Peyer's patch (tissue), 4 donors: ENCODE measurements at regions not wholly inside any gene's neighbourhood (a gene's known extent, or its start where the extent isn't known, plus 50 kb on each side); places are given as distances from the start of the nearest gene placed in this dataset.

Experiments
- DNase-seq, 3 donors: peaks; one replicate each; pipeline ENCODE4 v3.0.0-alpha.2; 2017 to 2019
- H3K27ac ChIP-seq, 4 donors: fragments of 200-600 bp; sonication (generic); one replicate each; pipeline ENCODE4 v1.5.1; 2016 to 2019
- H3K27me3 ChIP-seq, 2 donors: fragments of 200-600 bp; sonication (generic); one replicate each; pipeline ENCODE4 v1.5.1; 2019
- H3K36me3 ChIP-seq, 3 donors: fragments of 200-600 bp; sonication (generic); one replicate each; pipeline ENCODE4 v1.5.1; 2016 to 2019
- H3K4me1 ChIP-seq, 4 donors: fragments of 200-600 bp; sonication (generic); one replicate each; pipeline ENCODE4 v1.5.1; 2016 to 2019
- H3K4me3 ChIP-seq, 4 donors: fragments of 200-600 bp; sonication (generic); 1 replicate in 3 of 4; 2 replicates in 1 of 4; pipeline ENCODE4 v1.5.1; 2016 to 2019; ENCODE audit warnings: mild to moderate bottlenecking in 1 of 4
- H3K9me3 ChIP-seq, 4 donors: fragments of 200-600 bp; sonication (generic); one replicate each; pipeline ENCODE4 v1.5.1; 2016 to 2019; ENCODE audit warnings: mild to moderate bottlenecking in 1 of 4
- CTCF ChIP-seq, 6 experiments: fragments of 450-650 bp in 4 of 6; fragments of 200-600 bp in 2 of 6; sonication (generic) in 1 of 6; IDR thresholded peaks; one replicate each; pipeline ENCODE4 v1.5.1; 2017 to 2019; ENCODE audit warnings: antibody characterized with exemption in 6 of 6, mild to moderate bottlenecking in 3 of 6, moderate library complexity in 1 of 6
- POLR2A ChIP-seq, 2 donors: fragments of 450-650 bp; IDR thresholded peaks; one replicate each; pipeline ENCODE4 v1.5.1; 2017; ENCODE audit warnings: antibody characterized with exemption in 2 of 2, mild to moderate bottlenecking in 2 of 2, moderate library complexity in 2 of 2

GRCh38 chr5:143723159-143723558 is 88.8 kb upstream of the HMHB1 start:
- Histone ChIP-seq H3K27ac (no peak overlapping the region), H3K9me3 (no peaks in the 10 kb centered on the region), H3K27me3 (no peaks in the 10 kb centered on the region), H3K4me1 (no peaks in the 10 kb centered on the region), H3K4me3 (no peak overlapping the region), H3K36me3 (no peaks in the 10 kb centered on the region)
- no peak for DNase-seq
- no peak for TF ChIP-seq POLR2A (IDR thresholded peaks at IDR 0.05)
- no peak for TF ChIP-seq CTCF (IDR thresholded peaks at IDR 0.05)

- DNase-seq, result no peak
- Histone ChIP-seq H3K4me1 (no peaks in the 10 kb centered on the region), H3K4me3 (no peak overlapping the region), H3K9me3 (no peaks in the 10 kb centered on the region), H3K27me3 (no peaks in the 10 kb centered on the region), H3K27ac (no peak overlapping the region), H3K36me3 (no peaks in the 10 kb centered on the region)
- TF ChIP-seq POLR2A (IDR thresholded peaks at IDR 0.05) (no peak), CTCF (IDR thresholded peaks at IDR 0.05) (no peak)
Measured at GRCh38 chr5:143721925-143722324, 90.0 kb upstream of the HMHB1 start.

- DNase-seq, result no peak
- Histone ChIP-seq H3K4me1 (no peaks in the 10 kb centered on the region), H3K27ac (no peak overlapping the region), H3K36me3 (no peaks in the 10 kb centered on the region), H3K27me3 (no peaks in the 10 kb centered on the region), H3K4me3 (no peak overlapping the region), H3K9me3 (no peaks in the 10 kb centered on the region)
- TF ChIP-seq CTCF (IDR thresholded peaks at IDR 0.05), result no peak
- TF ChIP-seq POLR2A (IDR thresholded peaks at IDR 0.05), result no peak
Measured at GRCh38 chr5:143720689-143721088, 91.3 kb upstream of the HMHB1 start.

- no peak overlapping the region for H3K4me3 ChIP-seq
Measured at GRCh38 chr5:143717400-143717799, 94.6 kb upstream of the HMHB1 start.

GRCh38 chr5:143716881-143717280 is 95.1 kb upstream of the HMHB1 start:
- Histone ChIP-seq H3K27me3 (no peaks in the 10 kb centered on the region), H3K36me3 (no peaks in the 10 kb centered on the region), H3K9me3 (no peaks in the 10 kb centered on the region), H3K4me1 (no peaks in the 10 kb centered on the region), H3K4me3 (no peak overlapping the region), H3K27ac (no peak overlapping the region)
- DNase-seq, result no peak
- TF ChIP-seq CTCF (IDR thresholded peaks at IDR 0.05) (no peak), POLR2A (IDR thresholded peaks at IDR 0.05) (no peak)

More at GRCh38 chr5:143717400-143717799, 94.6 kb upstream of the HMHB1 start:
- Histone ChIP-seq H3K36me3 (no peaks in the 10 kb centered on the region), H3K4me1 (no peaks in the 10 kb centered on the region), H3K27ac (no peak overlapping the region), H3K9me3 (no peaks in the 10 kb centered on the region), H3K27me3 (no peaks in the 10 kb centered on the region)
- no peak for DNase-seq
- TF ChIP-seq POLR2A (IDR thresholded peaks at IDR 0.05) (no peak), CTCF (IDR thresholded peaks at IDR 0.05) (no peak)

GRCh38 chr5:143715616-143716015 is 96.3 kb upstream of the HMHB1 start:
- no peak for DNase-seq
- H3K27ac ChIP-seq, result no peak overlapping the region
- H3K4me3 ChIP-seq, result no peak overlapping the region
- no peaks in the 10 kb centered on the region for H3K4me1 ChIP-seq
- no peaks in the 10 kb centered on the region for H3K36me3 ChIP-seq
- no peaks in the 10 kb centered on the region for H3K9me3 ChIP-seq
- TF ChIP-seq POLR2A (IDR thresholded peaks at IDR 0.05), result no peak
- no peak for TF ChIP-seq CTCF (IDR thresholded peaks at IDR 0.05)
- no peaks in the 10 kb centered on the region for H3K27me3 ChIP-seq
